GM19043 (cell line): ENCODE measurements at regions not wholly inside any gene's neighbourhood (a gene's known extent, or its start where the extent isn't known, plus 50 kb on each side); places are given as distances from the start of the nearest gene placed in this dataset.

Experiments
- ATAC-seq: cut with Tn5 transposase; IDR thresholded peaks from one replicate; pipeline ENCODE4 v1.9.1; 2021; ENCODE audit warnings: low read depth; ENCODE audit not compliant: unreplicated experiment

- ATAC-seq: no peak
These were observed 50.3 kb upstream of the SORBS2 start for GRCh38 chr4:185862340-185862739.

GRCh38 chr4:185863946-185864345 is 52.0 kb upstream of the SORBS2 start:
- ATAC-seq: no peak

GRCh38 chr4:185865901-185866328 is 53.9 kb upstream of the SORBS2 start:
- no peak for ATAC-seq

GRCh38 chr4:185867770-185868169 is 55.8 kb upstream of the SORBS2 start:
- no peak for ATAC-seq

GRCh38 chr4:185868983-185869382 is 57.0 kb upstream of the SORBS2 start:
- no peak for ATAC-seq

GRCh38 chr4:185869427-185869826 is 57.4 kb upstream of the SORBS2 start:
- no peak for ATAC-seq

- ATAC-seq: no peak
These were observed 58.4 kb upstream of the SORBS2 start for GRCh38 chr4:185870366-185870765.

GRCh38 chr4:185872747-185873380 is 60.9 kb upstream of the SORBS2 start:
- ATAC-seq: no peak

- ATAC-seq: no peak
These were observed 62.7 kb upstream of the SORBS2 start for GRCh38 chr4:185874516-185875230.

- ATAC-seq: no peak
These were observed 63.4 kb upstream of the SORBS2 start for GRCh38 chr4:185875316-185875907.

GRCh38 chr4:185878633-185879032 is 66.6 kb upstream of the SORBS2 start:
- ATAC-seq: no peak

GRCh38 chr4:185879666-185880312 is 67.8 kb upstream of the SORBS2 start:
- ATAC-seq: no peak

GRCh38 chr4:185880571-185880970 is 68.6 kb upstream of the SORBS2 start:
- ATAC-seq: no peak

GRCh38 chr4:185881430-185881829 is 69.4 kb upstream of the SORBS2 start:
- ATAC-seq: no peak

- no peak for ATAC-seq
These were observed 71.6 kb upstream of the SORBS2 start for GRCh38 chr4:185883591-185883990.

- no peak for ATAC-seq
These were observed 73.1 kb upstream of the SORBS2 start for GRCh38 chr4:185885075-185885474.

- ATAC-seq: no peak
These were observed 73.6 kb upstream of the SORBS2 start for GRCh38 chr4:185885604-185886003.

GRCh38 chr4:185886832-185887524 is 75.0 kb upstream of the SORBS2 start:
- ATAC-seq: no peak

- ATAC-seq: no peak
These were observed 76.7 kb upstream of the SORBS2 start for GRCh38 chr4:185888676-185889075.

GRCh38 chr4:185889585-185889984 is 77.6 kb upstream of the SORBS2 start:
- no peak for ATAC-seq

- ATAC-seq: no peak
These were observed 78.2 kb upstream of the SORBS2 start for GRCh38 chr4:185890196-185890595.
